ENCODE measurements at regions not wholly inside any gene's neighbourhood (a gene's known extent, or its start where the extent isn't known, plus 50 kb on each side); places are given as distances from the start of the nearest gene placed in this dataset.

GRCh38 chr14:62532181-62532580 lies 513.1 kb downstream of the KCNH5 start:
- DNase-seq (ENCODE audit: low read depth) = no peak

GRCh38 chr14:62546862-62547474 lies 498.3 kb downstream of the KCNH5 start:
- DNase-seq (ENCODE audit: low read depth) = no peak

GRCh38 chr14:62557416-62557815 lies 487.8 kb downstream of the KCNH5 start:
- DNase-seq (ENCODE audit: low read depth) = no peak

- DNase-seq (ENCODE audit: low read depth) = no peak
These were observed 486.8 kb downstream of the KCNH5 start for GRCh38 chr14:62558451-62558850.

- no peak for DNase-seq (ENCODE audit: low read depth)
These were observed 460.0 kb downstream of the KCNH5 start for GRCh38 chr14:62585247-62585646.

GRCh38 chr14:62592877-62593276 lies 452.4 kb downstream of the KCNH5 start:
- DNase-seq (ENCODE audit: low read depth) = no peak

- no peak for DNase-seq (ENCODE audit: low read depth)
These were observed 448.1 kb downstream of the KCNH5 start for GRCh38 chr14:62597143-62597542.

GRCh38 chr14:62599616-62600385 lies 445.5 kb downstream of the KCNH5 start:
- DNase-seq (ENCODE audit: low read depth) = no peak

GRCh38 chr14:62602712-62603111 lies 442.5 kb downstream of the KCNH5 start:
- DNase-seq (ENCODE audit: low read depth) = no peak

GRCh38 chr14:62604524-62604923 lies 440.7 kb downstream of the KCNH5 start:
- DNase-seq (ENCODE audit: low read depth) = no peak

- no peak for DNase-seq (ENCODE audit: low read depth)
These were observed 431.1 kb downstream of the KCNH5 start for GRCh38 chr14:62614122-62614521.

GRCh38 chr14:62616668-62617067 lies 428.6 kb downstream of the KCNH5 start:
- DNase-seq (ENCODE audit: low read depth) = no peak

- no peak for DNase-seq (ENCODE audit: low read depth)
These were observed 418.8 kb downstream of the KCNH5 start for GRCh38 chr14:62626416-62626815.

GRCh38 chr14:62629176-62629725 lies 416.0 kb downstream of the KCNH5 start:
- no peak for DNase-seq (ENCODE audit: low read depth)

- DNase-seq (ENCODE audit: low read depth) = no peak
These were observed 414.1 kb downstream of the KCNH5 start for GRCh38 chr14:62631176-62631575.

GRCh38 chr14:62632771-62633170 lies 412.5 kb downstream of the KCNH5 start:
- DNase-seq (ENCODE audit: low read depth) = no peak

GRCh38 chr14:62645649-62646048 lies 399.6 kb downstream of the KCNH5 start:
- DNase-seq (ENCODE audit: low read depth) = no peak

Data from T follicular helper cell (primary cell).